HG02973 (cell line): ENCODE measurements at regions not wholly inside any gene's neighbourhood (a gene's known extent, or its start where the extent isn't known, plus 50 kb on each side); places are given as distances from the start of the nearest gene placed in this dataset.

ENCODE experiments used
- ATAC-seq: cut with Tn5 transposase; IDR thresholded peaks from one replicate; pipeline ENCODE4 v1.9.1; 2021; ENCODE audit warnings: moderate library complexity; ENCODE audit not compliant: unreplicated experiment

GRCh38 chr13:24075137-24075975 lies 85.2 kb upstream of the SPATA13 start:
- no peak for ATAC-seq

GRCh38 chr13:24076109-24076508 lies 84.4 kb upstream of the SPATA13 start:
- ATAC-seq = no peak

GRCh38 chr13:24076636-24077035 lies 83.9 kb upstream of the SPATA13 start:
- no peak for ATAC-seq

- ATAC-seq = no peak
These were observed 80.4 kb upstream of the SPATA13 start for GRCh38 chr13:24080134-24080533.

GRCh38 chr13:24081387-24081786 lies 79.1 kb upstream of the SPATA13 start:
- no peak for ATAC-seq

GRCh38 chr13:24083141-24083540 lies 77.4 kb upstream of the SPATA13 start:
- no peak for ATAC-seq

- no peak for ATAC-seq
These were observed 76.6 kb upstream of the SPATA13 start for GRCh38 chr13:24083722-24084421.

- ATAC-seq = no peak
These were observed 74.9 kb upstream of the SPATA13 start for GRCh38 chr13:24085662-24086061.

- no peak for ATAC-seq
These were observed 73.9 kb upstream of the SPATA13 start for GRCh38 chr13:24086642-24087041.

- ATAC-seq = no peak
These were observed 72.8 kb upstream of the SPATA13 start for GRCh38 chr13:24087605-24088225.

GRCh38 chr13:24090049-24090448 lies 70.5 kb upstream of the SPATA13 start:
- ATAC-seq = no peak

GRCh38 chr13:24091080-24091479 lies 69.4 kb upstream of the SPATA13 start:
- no peak for ATAC-seq

GRCh38 chr13:24092108-24092507 lies 68.4 kb upstream of the SPATA13 start:
- ATAC-seq = no peak

GRCh38 chr13:24093047-24093446 lies 67.5 kb upstream of the SPATA13 start:
- ATAC-seq = no peak

GRCh38 chr13:24096659-24097058 lies 63.9 kb upstream of the SPATA13 start:
- no peak for ATAC-seq

GRCh38 chr13:24097064-24097463 lies 63.5 kb upstream of the SPATA13 start:
- no peak for ATAC-seq

- ATAC-seq = no peak
These were observed 62.9 kb upstream of the SPATA13 start for GRCh38 chr13:24097667-24098066.

GRCh38 chr13:24099490-24099889 lies 61.0 kb upstream of the SPATA13 start:
- no peak for ATAC-seq

GRCh38 chr13:24100188-24100587 lies 60.3 kb upstream of the SPATA13 start:
- ATAC-seq = no peak

- no peak for ATAC-seq
These were observed 56.6 kb upstream of the SPATA13 start for GRCh38 chr13:24103782-24104372.

GRCh38 chr13:24104723-24105122 lies 55.8 kb upstream of the SPATA13 start:
- no peak for ATAC-seq
